HCT116 (cell line): ENCODE measurements at regions not wholly inside any gene's neighbourhood (a gene's known extent, or its start where the extent isn't known, plus 50 kb on each side); places are given as distances from the start of the nearest gene placed in this dataset.
"Not testable (repeated sequence)": the region's sequence is repeated elsewhere in the genome, so short reads cannot be mapped to it uniquely, and the experiment has no call there.

Experiments
- ATAC-seq: fragments of 200-7000 bp; cut with Tn5 transposase; 2 replicates; pipeline ENCODE4 v1.9.1; 2020; ENCODE audit warnings: mild to moderate bottlenecking, moderate library complexity
- BruUV-seq: library from RNA; stranded (reverse); fragments of 400-500 nt; replicated peaks from 2 replicates; lab custom pipeline; 2021; lab: Mats Ljungman, UMichigan
- CTCF ChIA-PET: fragments of 300-600 bp; sonication (Branson Sonifier 250); formaldehyde crosslinking; loops from one replicate; lab custom pipeline; 2021; ENCODE audit warnings: antibody characterized with exemption; lab: Charles Lee
- POLR2A ChIA-PET: fragments of 300-600, 350-600 bp; sonication (Branson Sonifier 250); formaldehyde crosslinking; loops from one replicate; lab custom pipeline; 2021; ENCODE audit warnings: antibody characterized with exemption; lab: Charles Lee
- RAD21 ChIA-PET, 2 experiments: fragments of 300-600 bp; sonication (Branson Sonifier 250); formaldehyde crosslinking; loops; one replicate each; lab custom pipeline; 2023; ENCODE audit warnings: low total read pairs in 2 of 2; ENCODE audit not compliant: uncharacterized antibody in 2 of 2, unreplicated experiment in 2 of 2, low non-redundant PET in 1 of 2; lab: Charles Lee
- DNase-seq: peaks from one replicate; pipeline ENCODE4 v3.0.0-alpha.2; 2010; ENCODE audit warnings: low read depth, low spot score
- H2AFZ ChIP-seq: fragments of 200-600 bp; shearing (Covaris generic), sonication (generic); 2 replicates; pipeline ENCODE4 v1.6.1; 2017; ENCODE audit warnings: low read depth, mixed run types, mixed read lengths, antibody characterized with exemption, low read length; ENCODE audit not compliant: poor library complexity, severe bottlenecking
- H3K27ac ChIP-seq: 2 replicates; pipeline ENCODE4 v1.5.1; 2012; ENCODE audit warnings: low read depth, low read length
- H3K27me3 ChIP-seq: fragments of 200-600 bp; sonication (generic); 2 replicates; pipeline ENCODE4 v1.6.1; 2016; ENCODE audit warnings: mixed run types, low read length, mixed read lengths; ENCODE audit not compliant: insufficient read depth
- H3K36me3 ChIP-seq, 2 experiments: fragments of 200-500 bp in 1 of 2; fragments of 200-600 bp in 1 of 2; sonication (Bioruptor generic) in 1 of 2; sonication (generic) in 1 of 2; 2 replicates each; pipeline versions ENCODE4 v1.5.1 to v1.6.1; 2014 to 2016; ENCODE audit warnings: low read length in 2 of 2, inconsistent platforms in 1 of 2, mixed read lengths in 1 of 2, mixed run types in 1 of 2; ENCODE audit not compliant: insufficient read depth in 2 of 2, control insufficient read depth in 1 of 2
- H3K4me1 ChIP-seq, 2 experiments: fragments of 200-600 bp in 1 of 2; sonication (generic) in 1 of 2; 2 replicates each; pipeline versions ENCODE4 v1.5.1 to v1.6.1; 2012 to 2017; ENCODE audit warnings: low read length in 2 of 2, inconsistent platforms in 1 of 2, mild to moderate bottlenecking in 1 of 2, mixed read lengths in 1 of 2, mixed run types in 1 of 2, moderate library complexity in 1 of 2; ENCODE audit not compliant: insufficient read depth in 2 of 2, control insufficient read depth in 1 of 2
- H3K4me2 ChIP-seq: fragments of 200-600 bp; sonication (generic); 2 replicates; pipeline ENCODE4 v1.6.1; 2017; ENCODE audit warnings: mixed run types, low read length, mixed read lengths
- H3K4me3 ChIP-seq, 2 experiments: fragments of 200-600 bp in 1 of 2; sonication (generic) in 1 of 2; replicated peaks in 1 of 2; 2 replicates each; pipeline ENCODE4 v1.5.1; 2011 to 2016; ENCODE audit warnings: low read length in 2 of 2, control low read depth in 1 of 2, low read depth in 1 of 2, mild to moderate bottlenecking in 1 of 2, mixed read lengths in 1 of 2, mixed run types in 1 of 2
- H3K79me2 ChIP-seq: fragments of 200-600 bp; sonication (generic); 2 replicates; pipeline ENCODE4 v1.6.1; 2017; ENCODE audit warnings: mild to moderate bottlenecking, mixed run types, low read length, moderate library complexity, mixed read lengths; ENCODE audit not compliant: insufficient read depth
- H3K9ac ChIP-seq: fragments of 200-600 bp; sonication (generic); 2 replicates; pipeline ENCODE4 v1.6.1; 2016; ENCODE audit warnings: low read length, mixed read lengths
- H3K9me2 ChIP-seq: fragments of 200-600 bp; sonication (generic), shearing (Covaris generic); 2 replicates; pipeline ENCODE4 v1.6.1; 2017; ENCODE audit warnings: mixed run types, mild to moderate bottlenecking, moderate library complexity; ENCODE audit not compliant: insufficient read depth
- H3K9me3 ChIP-seq, 2 experiments: fragments of 200-500 bp in 1 of 2; fragments of 200-600 bp in 1 of 2; sonication (Bioruptor generic) in 1 of 2; sonication (generic) in 1 of 2; 2 replicates each; pipeline ENCODE4 v1.6.1; 2014 to 2017; ENCODE audit warnings: low read length in 2 of 2, mixed read lengths in 2 of 2, inconsistent platforms in 1 of 2, low read depth in 1 of 2, mild to moderate bottlenecking in 1 of 2, mixed run types in 1 of 2, moderate library complexity in 1 of 2; ENCODE audit not compliant: control insufficient read depth in 1 of 2, insufficient read depth in 1 of 2
- H4K20me1 ChIP-seq: fragments of 200-600 bp; sonication (generic), shearing (Covaris generic); 2 replicates; pipeline ENCODE4 v1.6.1; 2017; ENCODE audit warnings: mixed run types, mild to moderate bottlenecking, moderate library complexity; ENCODE audit not compliant: insufficient read depth
- CBX3 ChIP-seq: IDR thresholded peaks from 2 replicates; pipeline ENCODE4 v1.6.1; 2012; ENCODE audit warnings: low read depth
- CEBPB ChIP-seq: IDR thresholded peaks from 2 replicates; pipeline ENCODE4 v1.6.1; 2012; ENCODE audit warnings: low read depth
- EGR1 ChIP-seq: IDR thresholded peaks from 2 replicates; pipeline ENCODE4 v1.6.1; 2012; ENCODE audit warnings: low read depth
- ELF1 ChIP-seq: IDR thresholded peaks from 2 replicates; pipeline ENCODE4 v1.6.1; 2012; ENCODE audit warnings: low read depth, borderline replicate concordance
- EZH2 ChIP-seq: fragments of 200-600 bp; sonication (generic); IDR thresholded peaks from 2 replicates; pipeline ENCODE4 v1.6.1; 2017; ENCODE audit warnings: antibody characterized with exemption, mixed run types
- FOSL1 ChIP-seq: IDR thresholded peaks from 2 replicates; pipeline ENCODE4 v1.6.1; 2012; ENCODE audit warnings: low read depth
- SIN3A ChIP-seq: IDR thresholded peaks from 2 replicates; pipeline ENCODE4 v1.6.1; 2012; ENCODE audit warnings: low read depth
- TCF7L2 ChIP-seq: IDR thresholded peaks from 2 replicates; pipeline ENCODE4 v1.7.0; 2011; ENCODE audit warnings: borderline replicate concordance, inconsistent platforms; ENCODE audit not compliant: insufficient read depth, insufficient read length; ENCODE audit errors: extremely low read depth
- ZFX ChIP-seq: fragments of 450-650 bp; IDR thresholded peaks from 2 replicates; pipeline ENCODE4 v1.6.1; 2017
- ZNF274 ChIP-seq: fragments of 200-500 bp; sonication (Bioruptor generic); IDR thresholded peaks from 2 replicates; pipeline ENCODE4 v1.6.1; 2014; ENCODE audit warnings: mild to moderate bottlenecking, low read depth, low read length, inconsistent platforms
- intact Hi-C: fragments of 100-400 bp; cut with micrococcal nuclease; formaldehyde crosslinking; loops from 2 replicates; pipeline ENCODE4 v1.10.0; 2022
- TF ChIP-seq, protein P1 (sequence below), 3 experiments: fragments of 200-600 bp in 1 of 3; sonication (generic) in 1 of 3; IDR thresholded peaks in 2 of 3; conservative IDR thresholded peaks in 1 of 3; 2 replicates each; pipeline ENCODE4 v1.5.1; 2012 to 2017; ENCODE audit warnings: low read depth in 2 of 3, low read length in 2 of 3, antibody characterized with exemption in 1 of 3, borderline replicate concordance in 1 of 3, control low read depth in 1 of 3, mild to moderate bottlenecking in 1 of 3, mixed read lengths in 1 of 3, mixed run types in 1 of 3, moderate library complexity in 1 of 3; ENCODE audit not compliant: insufficient read depth in 1 of 3

DNA sequence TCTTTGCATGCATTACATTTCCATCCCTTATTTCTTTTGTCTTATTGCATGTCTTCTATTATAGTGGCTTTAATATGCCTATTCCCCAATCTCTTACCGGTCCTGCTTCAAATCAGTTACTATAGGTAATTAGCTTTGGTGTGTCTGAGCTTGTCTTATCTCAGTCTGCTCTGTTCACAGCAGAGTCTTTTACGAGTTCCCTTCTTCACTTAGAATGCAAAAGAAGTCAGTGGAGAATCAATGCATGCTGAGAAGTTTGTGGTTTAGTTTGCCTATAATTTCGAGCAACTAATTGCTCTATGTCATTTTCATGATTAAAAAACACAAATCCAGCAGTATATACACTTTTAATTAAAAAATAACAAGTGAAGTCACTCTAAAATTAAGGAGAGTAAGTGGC is 545.0 kb downstream of the SLCO4C1 start:
- no peaks in the 10 kb centered on the region for H3K9me3 ChIP-seq
- ATAC-seq (no peak), DNase-seq (no peak)
- no peaks in the 10 kb centered on the region for H3K9me2 ChIP-seq
- RAD21 ChIA-PET: no interaction called here
- H3K4me1 ChIP-seq: no peaks in the 10 kb centered on the region
- no peaks in the 10 kb centered on the region for H3K27me3 ChIP-seq
- TF ChIP-seq TCF7L2: no peak
- no peak for TF ChIP-seq CEBPB
- TF ChIP-seq, protein P1, sequence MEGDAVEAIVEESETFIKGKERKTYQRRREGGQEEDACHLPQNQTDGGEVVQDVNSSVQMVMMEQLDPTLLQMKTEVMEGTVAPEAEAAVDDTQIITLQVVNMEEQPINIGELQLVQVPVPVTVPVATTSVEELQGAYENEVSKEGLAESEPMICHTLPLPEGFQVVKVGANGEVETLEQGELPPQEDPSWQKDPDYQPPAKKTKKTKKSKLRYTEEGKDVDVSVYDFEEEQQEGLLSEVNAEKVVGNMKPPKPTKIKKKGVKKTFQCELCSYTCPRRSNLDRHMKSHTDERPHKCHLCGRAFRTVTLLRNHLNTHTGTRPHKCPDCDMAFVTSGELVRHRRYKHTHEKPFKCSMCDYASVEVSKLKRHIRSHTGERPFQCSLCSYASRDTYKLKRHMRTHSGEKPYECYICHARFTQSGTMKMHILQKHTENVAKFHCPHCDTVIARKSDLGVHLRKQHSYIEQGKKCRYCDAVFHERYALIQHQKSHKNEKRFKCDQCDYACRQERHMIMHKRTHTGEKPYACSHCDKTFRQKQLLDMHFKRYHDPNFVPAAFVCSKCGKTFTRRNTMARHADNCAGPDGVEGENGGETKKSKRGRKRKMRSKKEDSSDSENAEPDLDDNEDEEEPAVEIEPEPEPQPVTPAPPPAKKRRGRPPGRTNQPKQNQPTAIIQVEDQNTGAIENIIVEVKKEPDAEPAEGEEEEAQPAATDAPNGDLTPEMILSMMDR (IDR thresholded peaks at IDR 0.05 in 2 of 3, conservative IDR thresholded peaks at IDR 0.05 in 1 of 3; ENCODE audit: borderline replicate concordance in 1 of 3, insufficient read depth in 1 of 3, low read depth in 2 of 3, low read length in 2 of 3): no peak
- TF ChIP-seq ELF1: no peak
- no peak for TF ChIP-seq EZH2
- no peak for TF ChIP-seq ZNF274
- no peak for TF ChIP-seq SIN3A
- TF ChIP-seq CBX3: no peak
- no peak for TF ChIP-seq FOSL1
- no peak for TF ChIP-seq EGR1
- no peak for TF ChIP-seq ZFX
- no peak overlapping the region for H2AFZ ChIP-seq
- H3K4me3 ChIP-seq: no peak overlapping the region
- no peak overlapping the region for H3K9ac ChIP-seq
- intact Hi-C loops: no loop called here
- POLR2A ChIA-PET: no interaction called here
- H3K36me3 ChIP-seq: no peaks in the 10 kb centered on the region
- no peaks in the 10 kb centered on the region for H3K79me2 ChIP-seq
- H3K4me2 ChIP-seq: no peak overlapping the region
- CTCF ChIA-PET: no interaction called here
- BruUV-seq: no TSS peak
- H4K20me1 ChIP-seq: no peaks in the 10 kb centered on the region
- no peak overlapping the region for H3K27ac ChIP-seq

DNA sequence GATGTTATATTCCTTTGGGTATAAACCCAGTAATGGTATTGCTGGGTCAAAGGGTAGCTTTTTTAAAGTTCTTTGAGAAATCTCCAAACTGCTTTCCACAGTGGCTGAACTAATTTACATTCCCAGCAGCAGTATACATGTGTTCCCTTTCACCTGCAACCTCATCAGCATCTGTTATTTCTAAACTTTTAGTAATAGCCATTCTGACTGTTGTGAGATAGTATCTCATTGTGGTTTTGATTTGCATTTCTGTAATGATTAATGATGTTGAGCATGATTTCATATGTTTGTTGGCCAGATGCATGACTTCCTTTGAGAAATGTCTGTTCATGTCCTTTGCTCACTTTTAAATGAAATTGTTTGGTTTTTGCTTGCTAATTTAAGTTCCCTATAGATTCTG is 553.1 kb downstream of the SLCO4C1 start:
- H3K9ac ChIP-seq, H3K4me3 ChIP-seq, POLR2A ChIA-PET, H3K36me3 ChIP-seq, ATAC-seq, H3K4me1 ChIP-seq, intact Hi-C loops, H3K4me2 ChIP-seq, H3K9me3 ChIP-seq, H3K9me2 ChIP-seq, H3K27me3 ChIP-seq, H3K79me2 ChIP-seq, H4K20me1 ChIP-seq, H2AFZ ChIP-seq, DNase-seq, RAD21 ChIA-PET, CTCF ChIA-PET, BruUV-seq, H3K27ac ChIP-seq: not testable (repeated sequence)
